Uterus (tissue), 2 donors: ENCODE measurements at regions not wholly inside any gene's neighbourhood (a gene's known extent, or its start where the extent isn't known, plus 50 kb on each side); places are given as distances from the start of the nearest gene placed in this dataset.

Source experiments
- POLR2A ChIP-seq, 2 donors: fragments of 450-650 bp; IDR thresholded peaks; one replicate each; pipeline ENCODE4 v1.6.1; 2016; ENCODE audit warnings: antibody characterized with exemption in 2 of 2, mild to moderate bottlenecking in 1 of 2, moderate library complexity in 1 of 2
- TF ChIP-seq, protein P1 (sequence below), 4 experiments: fragments of 200-600 bp in 2 of 4; fragments of 450-650 bp in 2 of 4; sonication (generic) in 2 of 4; IDR thresholded peaks; one replicate each; pipeline ENCODE4 v1.5.1; 2016 to 2019; ENCODE audit warnings: antibody characterized with exemption in 4 of 4, mild to moderate bottlenecking in 2 of 4, moderate library complexity in 1 of 4

DNA sequence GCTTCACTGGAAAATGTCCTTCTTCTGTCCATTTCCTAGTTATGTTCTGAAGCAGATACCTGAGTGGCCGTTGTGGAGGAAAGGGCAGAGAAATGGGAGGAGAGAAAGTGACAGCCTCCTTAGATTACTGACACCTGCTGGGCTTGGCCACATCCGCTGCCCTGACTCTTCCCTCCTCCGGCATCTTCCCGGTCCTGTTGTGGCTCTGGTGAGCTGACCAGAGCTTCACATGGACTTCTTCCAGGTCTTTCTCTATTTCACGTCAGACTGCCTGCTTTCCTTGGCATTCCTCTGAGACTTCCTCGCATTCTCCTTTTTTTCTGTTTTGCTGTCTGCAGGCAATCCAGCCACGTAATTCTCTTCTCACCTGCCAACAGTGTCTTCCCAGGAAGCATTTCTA lies 138.7 kb upstream of the E2F8 start:
- no peak for TF ChIP-seq POLR2A (IDR thresholded peaks at IDR 0.05)
- TF ChIP-seq, protein P1, sequence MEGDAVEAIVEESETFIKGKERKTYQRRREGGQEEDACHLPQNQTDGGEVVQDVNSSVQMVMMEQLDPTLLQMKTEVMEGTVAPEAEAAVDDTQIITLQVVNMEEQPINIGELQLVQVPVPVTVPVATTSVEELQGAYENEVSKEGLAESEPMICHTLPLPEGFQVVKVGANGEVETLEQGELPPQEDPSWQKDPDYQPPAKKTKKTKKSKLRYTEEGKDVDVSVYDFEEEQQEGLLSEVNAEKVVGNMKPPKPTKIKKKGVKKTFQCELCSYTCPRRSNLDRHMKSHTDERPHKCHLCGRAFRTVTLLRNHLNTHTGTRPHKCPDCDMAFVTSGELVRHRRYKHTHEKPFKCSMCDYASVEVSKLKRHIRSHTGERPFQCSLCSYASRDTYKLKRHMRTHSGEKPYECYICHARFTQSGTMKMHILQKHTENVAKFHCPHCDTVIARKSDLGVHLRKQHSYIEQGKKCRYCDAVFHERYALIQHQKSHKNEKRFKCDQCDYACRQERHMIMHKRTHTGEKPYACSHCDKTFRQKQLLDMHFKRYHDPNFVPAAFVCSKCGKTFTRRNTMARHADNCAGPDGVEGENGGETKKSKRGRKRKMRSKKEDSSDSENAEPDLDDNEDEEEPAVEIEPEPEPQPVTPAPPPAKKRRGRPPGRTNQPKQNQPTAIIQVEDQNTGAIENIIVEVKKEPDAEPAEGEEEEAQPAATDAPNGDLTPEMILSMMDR (IDR thresholded peaks at IDR 0.05), result no peak
